ENCODE measurements at regions not wholly inside any gene's neighbourhood (a gene's known extent, or its start where the extent isn't known, plus 50 kb on each side); places are given as distances from the start of the nearest gene placed in this dataset.
"Not testable (repeated sequence)": the region's sequence is repeated elsewhere in the genome, so short reads cannot be mapped to it uniquely, and the experiment has no call there.

DNA sequence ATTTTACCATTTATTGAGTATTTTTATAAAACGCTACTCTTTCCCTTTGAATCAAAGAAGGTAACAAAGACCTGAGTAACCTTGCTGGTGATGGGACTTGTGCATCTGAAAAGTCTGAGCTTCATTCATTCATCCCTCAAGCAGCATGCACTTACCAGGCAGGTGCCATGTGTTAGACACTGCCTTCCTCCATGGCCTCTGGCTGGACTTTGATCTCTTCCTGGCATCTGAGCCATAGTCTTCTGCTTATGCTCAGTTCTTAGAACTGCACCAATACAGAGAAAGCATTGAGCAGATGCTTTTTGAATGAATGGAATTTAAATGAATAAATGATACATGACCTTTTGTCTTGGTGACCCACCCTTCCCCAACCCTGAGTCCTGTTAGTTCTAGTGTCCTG, 251.4 kb upstream of the COPS8 start:
- DNase-seq = no peak

- no peak for DNase-seq
Observed at GRCh38 chr2:236835307-236836024, 250.2 kb upstream of the COPS8 start.

DNA sequence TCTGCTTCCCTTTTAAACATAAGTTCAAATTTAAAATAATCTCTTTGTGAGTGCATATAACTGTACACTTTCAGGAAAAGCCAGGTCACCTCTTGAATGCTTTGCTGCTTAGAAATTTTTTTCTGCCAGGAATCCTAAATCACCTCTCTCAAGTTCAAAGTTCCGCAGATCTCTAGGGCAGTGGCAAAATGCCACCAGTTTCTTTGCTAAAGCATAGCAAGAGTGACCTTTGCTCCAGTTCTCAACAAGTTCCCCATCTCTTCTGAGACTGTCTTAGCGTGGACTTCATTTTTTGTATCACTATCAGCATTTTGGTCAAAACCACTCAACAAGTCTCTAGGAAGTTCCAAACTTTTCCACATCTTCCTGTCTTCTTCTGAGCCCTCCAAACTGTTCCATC, 249.7 kb upstream of the COPS8 start:
- not testable (repeated sequence) for DNase-seq

DNA sequence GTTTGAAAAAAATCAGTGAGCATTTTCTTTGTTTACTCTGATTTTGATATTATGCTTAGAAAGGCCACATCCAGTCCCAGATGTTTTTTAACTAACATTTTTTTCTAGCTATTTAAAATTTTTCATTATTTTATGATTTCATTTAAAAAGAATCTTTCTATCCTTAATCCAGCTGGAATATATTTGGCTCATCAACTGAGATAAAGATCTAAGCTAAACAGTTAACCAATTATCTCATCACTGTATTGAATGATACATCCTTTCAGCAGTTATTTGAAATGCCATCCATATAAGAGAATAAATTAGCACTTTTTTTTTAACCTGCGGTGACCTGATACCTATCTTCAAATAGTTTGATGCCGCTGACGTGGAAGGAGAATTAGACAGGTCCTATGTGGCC, 245.5 kb upstream of the COPS8 start:
- DNase-seq = no peak

GRCh38 chr2:236840857-236841256, 244.8 kb upstream of the COPS8 start:
- no peak for DNase-seq

DNA sequence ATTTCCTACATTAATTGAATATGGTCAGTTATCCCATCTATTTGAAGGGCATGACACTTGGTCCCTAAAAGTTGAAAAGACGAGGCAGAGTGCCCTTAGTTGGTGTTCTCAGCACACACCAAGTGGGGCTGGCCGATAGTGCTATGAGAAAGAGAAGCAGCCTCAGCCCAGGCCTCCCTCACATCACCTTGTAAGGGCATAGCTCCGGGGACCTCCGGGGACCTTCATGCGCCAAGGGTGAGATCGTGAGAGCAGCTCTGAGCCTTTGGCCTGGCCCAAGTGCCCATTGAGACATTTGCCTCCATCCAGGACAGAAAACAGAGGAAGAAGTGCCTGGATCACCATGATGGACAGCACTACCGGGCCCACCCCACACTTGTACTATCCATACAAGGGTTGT, 244.3 kb upstream of the COPS8 start:
- DNase-seq = no peak

- DNase-seq = no peak
Observed at GRCh38 chr2:236843161-236843968, 242.3 kb upstream of the COPS8 start.

GRCh38 chr2:236844711-236845110, 241.0 kb upstream of the COPS8 start:
- DNase-seq = no peak

- no peak for DNase-seq
Observed at GRCh38 chr2:236847023-236847422, 238.7 kb upstream of the COPS8 start.

- DNase-seq = no peak
Observed at GRCh38 chr2:236847538-236848263, 238.0 kb upstream of the COPS8 start.

- DNase-seq = no peak
Observed at GRCh38 chr2:236848501-236848900, 237.2 kb upstream of the COPS8 start.

DNA sequence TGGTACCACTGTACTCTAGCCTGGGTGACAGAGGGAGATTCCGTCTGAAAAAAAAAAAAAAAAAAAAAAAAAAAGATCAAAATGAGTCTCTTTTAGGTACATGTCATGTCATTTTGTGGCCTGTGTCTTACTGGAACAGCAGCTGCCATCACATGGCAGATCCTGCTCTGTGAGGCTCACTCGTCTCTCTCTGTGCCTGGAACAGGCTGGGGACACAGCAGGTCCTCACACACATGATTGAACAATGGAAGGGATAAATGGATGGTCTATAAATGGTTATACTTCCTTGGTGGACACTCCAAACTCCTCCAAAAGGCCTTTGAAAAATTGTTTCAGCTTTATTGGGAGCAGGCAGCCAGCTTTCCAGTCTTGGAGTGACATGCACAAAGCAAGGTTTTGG, 236.2 kb upstream of the COPS8 start:
- no peak for DNase-seq

DNA sequence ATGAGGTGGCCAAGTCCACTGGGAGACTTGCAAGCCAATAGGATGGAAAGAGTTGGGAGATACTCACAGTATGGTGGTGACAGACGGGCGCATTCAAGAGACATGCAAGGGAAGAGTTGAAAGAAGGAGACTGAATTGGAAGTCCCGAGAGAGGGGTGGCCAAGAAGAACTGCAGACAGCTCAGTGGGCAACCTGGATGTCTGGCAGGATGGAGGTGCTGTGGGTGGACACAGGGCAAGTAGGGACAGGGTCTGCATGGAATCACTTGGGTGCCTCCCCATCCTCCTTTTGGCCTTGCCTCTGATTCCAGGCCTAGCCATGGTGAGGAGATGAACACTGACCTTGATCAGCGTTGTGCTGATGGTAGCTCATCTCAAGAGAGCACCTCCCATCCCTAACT, 235.7 kb upstream of the COPS8 start:
- DNase-seq = no peak

DNA sequence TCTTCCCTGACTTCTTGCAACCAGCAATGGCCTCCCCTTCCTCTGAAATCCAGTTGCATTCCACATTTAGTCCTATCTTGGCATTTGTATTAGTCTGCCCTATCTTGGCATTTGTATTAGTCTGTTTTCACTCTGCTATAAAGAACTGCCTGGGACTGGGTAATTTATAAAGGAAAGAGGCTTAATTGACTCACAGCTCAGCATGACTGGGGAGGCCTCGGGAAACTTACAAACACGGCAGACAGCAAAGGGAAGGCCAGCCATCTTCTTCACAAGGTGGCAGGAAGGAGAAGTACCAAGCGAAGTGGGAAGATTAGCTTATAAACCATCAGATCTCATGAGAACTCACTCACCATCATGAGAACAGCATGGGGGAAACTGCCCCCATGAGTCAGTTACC, 234.5 kb upstream of the COPS8 start:
- DNase-seq = no peak

DNA sequence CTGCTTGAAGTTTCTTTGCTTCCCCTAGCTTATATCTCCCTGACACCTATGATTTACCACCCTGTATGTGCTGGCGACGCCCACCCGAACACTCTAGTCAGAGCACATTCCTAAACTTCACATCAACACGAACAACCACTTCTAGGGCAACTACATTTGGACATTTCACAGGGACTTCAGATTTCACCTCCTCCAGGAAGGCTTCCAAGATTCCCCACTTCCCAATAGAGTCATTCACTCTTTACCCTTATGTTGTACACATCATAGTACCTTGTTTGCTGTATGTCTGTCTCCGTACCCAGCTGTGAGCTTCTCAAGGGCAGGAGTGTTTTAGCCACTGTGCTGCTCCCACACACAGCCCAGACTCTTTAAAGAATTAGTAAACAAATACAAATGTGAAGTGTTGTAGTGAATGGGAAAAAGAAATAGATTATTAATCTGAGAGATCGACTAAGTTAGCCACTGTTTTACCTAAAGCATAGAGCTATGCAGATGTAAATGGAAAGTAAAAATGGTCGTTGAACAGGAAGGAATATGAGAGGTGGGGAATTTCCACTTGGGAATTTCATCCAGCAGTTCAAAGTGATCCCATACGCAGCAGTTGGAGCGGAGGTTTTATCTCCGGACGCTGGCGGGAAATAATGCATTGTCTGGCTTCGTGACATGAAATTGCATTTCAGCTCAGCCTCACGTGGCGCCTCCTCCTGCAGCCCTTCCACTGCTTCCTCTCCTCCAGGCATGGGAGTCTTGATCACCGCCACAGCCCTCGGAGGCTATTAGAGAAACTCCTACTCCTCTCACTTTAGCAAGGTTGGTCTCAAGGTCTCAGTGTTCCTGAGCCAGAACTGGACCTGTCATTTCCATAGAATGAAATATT, 233.4 kb upstream of the COPS8 start:
- no peak for DNase-seq

- no peak for DNase-seq
Observed at GRCh38 chr2:236852977-236853374, 232.7 kb upstream of the COPS8 start.

- no peak for DNase-seq
Observed at GRCh38 chr2:236853585-236854051, 232.1 kb upstream of the COPS8 start.

DNA sequence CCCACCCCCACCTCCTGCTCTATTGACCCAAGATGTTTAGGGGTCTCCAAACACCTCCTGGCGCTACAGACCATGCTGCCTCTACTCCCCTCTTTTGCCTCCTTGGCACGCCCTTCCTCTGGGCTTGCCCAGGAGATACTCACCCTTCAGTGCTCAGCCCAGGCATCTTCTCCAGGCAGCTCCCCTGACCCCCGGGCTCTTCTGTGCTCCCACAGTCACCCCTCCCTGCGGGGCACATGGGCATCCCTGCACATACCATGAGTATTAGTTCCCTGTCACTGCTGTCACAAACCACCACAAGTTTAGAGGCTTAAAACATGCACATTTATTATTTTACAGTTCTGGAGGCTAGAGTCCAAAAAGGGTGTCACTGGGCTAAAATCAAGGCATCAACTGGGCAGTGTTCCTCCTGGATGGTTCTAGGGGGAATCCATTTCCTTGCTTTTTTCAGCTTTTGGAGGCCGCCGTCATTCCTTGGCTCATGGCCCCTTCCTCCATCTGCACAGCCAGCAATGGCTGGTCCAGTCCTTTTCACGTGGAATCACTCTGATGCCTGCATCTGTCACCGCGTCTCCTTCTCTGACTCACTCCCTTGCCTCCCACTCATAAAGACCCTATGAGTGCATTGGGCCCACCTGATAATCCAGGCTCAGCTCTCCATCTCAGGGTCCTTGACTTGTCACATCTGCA, 230.4 kb upstream of the COPS8 start:
- DNase-seq = no peak

DNA sequence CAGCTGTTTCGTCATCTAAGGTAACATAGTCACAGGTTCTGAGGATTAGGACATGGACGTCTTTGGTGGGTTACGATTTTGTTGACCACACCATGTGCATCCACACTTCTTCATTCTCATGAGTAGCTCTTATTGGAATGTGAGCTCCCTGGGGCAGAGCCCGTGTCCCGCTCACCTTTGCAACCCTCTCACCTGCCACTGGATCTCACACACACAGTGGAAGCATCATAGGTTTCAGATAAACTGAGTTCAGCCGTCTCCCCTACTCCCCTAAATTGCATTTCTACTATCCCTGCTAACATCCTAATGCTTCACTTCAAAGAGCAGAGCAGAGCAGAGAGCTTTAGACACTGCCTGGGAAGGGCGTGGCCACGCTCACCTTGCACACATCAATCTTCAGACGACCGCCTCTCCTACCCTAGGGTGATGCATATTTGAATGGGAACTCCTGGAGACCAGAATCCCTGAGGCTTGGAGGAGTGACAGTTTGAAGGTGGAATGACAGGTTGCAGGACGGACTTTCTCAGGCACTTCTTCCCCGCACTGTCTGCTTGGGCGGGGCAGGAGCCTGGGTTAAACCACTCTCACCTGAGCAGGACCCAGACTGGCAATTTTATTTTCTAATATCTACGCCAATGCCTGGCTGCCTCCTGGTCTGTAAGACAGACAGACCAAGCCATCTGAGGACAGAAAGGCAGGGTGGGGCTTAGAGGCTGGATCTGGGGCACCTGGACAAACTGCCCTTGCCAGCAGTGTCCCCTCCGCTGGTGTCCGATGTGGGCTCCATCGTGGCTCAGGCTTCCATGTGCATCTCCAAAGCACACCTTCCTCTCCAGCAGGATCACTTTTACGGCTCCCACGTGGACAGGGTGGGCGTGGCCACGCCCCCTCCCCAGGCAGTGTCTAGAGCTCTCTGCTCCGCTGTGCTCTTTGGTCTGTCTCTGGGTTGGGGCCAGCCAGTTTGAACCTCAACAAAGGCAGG, 229.5 kb upstream of the COPS8 start:
- no peak for DNase-seq

DNA sequence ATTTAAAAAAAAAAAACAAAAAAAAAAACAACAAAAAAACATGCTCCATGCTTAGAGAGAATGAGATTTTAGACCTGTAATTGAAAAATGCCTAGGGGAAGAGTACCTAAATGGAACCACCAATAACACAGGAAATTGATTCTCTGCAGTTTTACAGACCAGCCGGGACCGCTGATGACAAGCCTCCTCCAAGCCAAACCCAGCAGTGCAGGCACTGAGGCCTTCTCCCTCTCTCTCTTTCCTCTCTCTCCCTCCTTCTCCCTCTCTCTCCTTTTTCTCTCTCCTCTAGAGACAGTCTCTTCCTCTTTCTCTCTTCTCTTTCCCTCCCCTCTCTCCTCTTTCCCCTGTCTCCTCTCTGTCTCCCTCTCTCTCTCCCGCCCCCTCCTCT, 228.8 kb upstream of the COPS8 start:
- DNase-seq = no peak

DNA sequence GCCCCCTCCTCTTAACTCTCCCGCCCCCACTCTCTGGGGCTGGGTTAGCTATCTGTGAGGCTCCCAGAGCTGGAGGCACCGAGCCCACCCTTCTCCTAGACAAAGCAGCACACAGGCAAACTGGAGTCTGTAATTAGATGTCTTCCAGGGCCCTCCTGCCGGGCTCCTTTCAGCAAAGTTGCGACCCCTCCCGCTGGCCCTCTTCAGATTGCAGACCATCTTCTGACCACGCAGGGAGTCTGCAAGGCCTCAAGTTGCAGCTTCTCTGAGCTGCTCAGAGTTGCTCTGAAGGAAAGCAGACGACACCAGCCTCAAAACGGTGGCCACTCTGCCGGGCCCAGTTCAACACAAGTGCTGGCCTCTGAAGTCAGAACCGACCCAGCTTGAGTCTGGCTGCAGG, 228.4 kb upstream of the COPS8 start:
- no peak for DNase-seq

All from stimulated activated naive CD4-positive, alpha-beta T cell treated with Interleukin-2 at 50 U/mL for 16 hours (primary cell).